Breast epithelium (tissue), 4 donors: ENCODE measurements at regions not wholly inside any gene's neighbourhood (a gene's known extent, or its start where the extent isn't known, plus 50 kb on each side); places are given as distances from the start of the nearest gene placed in this dataset.

Source experiments
- DNase-seq, 2 donors: peaks; one replicate each; pipeline ENCODE4 v3.0.0-alpha.2; 2019; ENCODE audit warnings: low spot score in 2 of 2
- H3K27ac ChIP-seq, 2 donors: fragments of 200-600 bp; sonication (generic) in 1 of 2; one replicate each; pipeline ENCODE4 v1.5.1; 2016 to 2019; ENCODE audit warnings: mild to moderate bottlenecking in 1 of 2
- H3K27me3 ChIP-seq, 2 donors: fragments of 200-600 bp; sonication (generic) in 1 of 2; one replicate each; pipeline versions ENCODE4 v1.5.1 to v1.6.0; 2017 to 2019; ENCODE audit warnings: control low read depth in 1 of 2, mild to moderate bottlenecking in 1 of 2
- H3K36me3 ChIP-seq: fragments of 200-600 bp; one replicate; pipeline ENCODE4 v1.5.1; 2019
- H3K4me1 ChIP-seq, 2 donors: fragments of 200-600 bp; sonication (generic); one replicate each; pipeline ENCODE4 v1.5.1; 2016 to 2019; ENCODE audit warnings: control low read depth in 1 of 2
- H3K4me3 ChIP-seq, 3 donors: fragments of 200-600 bp; sonication (generic); 1 replicate in 2 of 3; 2 replicates in 1 of 3; pipeline ENCODE4 v1.5.1; 2016 to 2019; ENCODE audit warnings: mild to moderate bottlenecking in 3 of 3, moderate library complexity in 2 of 3
- H3K9me3 ChIP-seq, 2 donors: fragments of 200-600 bp; sonication (generic) in 1 of 2; one replicate each; pipeline ENCODE4 v1.5.1; 2016 to 2019; ENCODE audit warnings: control low read depth in 1 of 2
- POLR2A ChIP-seq: fragments of 450-650 bp; IDR thresholded peaks from one replicate; pipeline ENCODE4 v1.6.1; 2016; ENCODE audit warnings: antibody characterized with exemption, mild to moderate bottlenecking, moderate library complexity
- POLR2AphosphoS5 ChIP-seq, 3 donors: sonication (generic); formaldehyde crosslinking; IDR thresholded peaks; one replicate each; pipeline ENCODE4 v1.6.1; 2017; ENCODE audit warnings: antibody characterized with exemption in 3 of 3
- intact Hi-C: fragments of 100-400 bp; cut with DNase I; formaldehyde crosslinking; loops from one replicate; pipeline ENCODE4 v1.15.1; 2023; ENCODE audit warnings: low total_unique reads
- TF ChIP-seq, protein P1 (sequence below), 3 donors: fragments of 450-650 bp; IDR thresholded peaks; one replicate each; pipeline ENCODE4 v1.5.1; 2016 to 2017; ENCODE audit warnings: antibody characterized with exemption in 3 of 3, mild to moderate bottlenecking in 3 of 3, moderate library complexity in 3 of 3

DNA sequence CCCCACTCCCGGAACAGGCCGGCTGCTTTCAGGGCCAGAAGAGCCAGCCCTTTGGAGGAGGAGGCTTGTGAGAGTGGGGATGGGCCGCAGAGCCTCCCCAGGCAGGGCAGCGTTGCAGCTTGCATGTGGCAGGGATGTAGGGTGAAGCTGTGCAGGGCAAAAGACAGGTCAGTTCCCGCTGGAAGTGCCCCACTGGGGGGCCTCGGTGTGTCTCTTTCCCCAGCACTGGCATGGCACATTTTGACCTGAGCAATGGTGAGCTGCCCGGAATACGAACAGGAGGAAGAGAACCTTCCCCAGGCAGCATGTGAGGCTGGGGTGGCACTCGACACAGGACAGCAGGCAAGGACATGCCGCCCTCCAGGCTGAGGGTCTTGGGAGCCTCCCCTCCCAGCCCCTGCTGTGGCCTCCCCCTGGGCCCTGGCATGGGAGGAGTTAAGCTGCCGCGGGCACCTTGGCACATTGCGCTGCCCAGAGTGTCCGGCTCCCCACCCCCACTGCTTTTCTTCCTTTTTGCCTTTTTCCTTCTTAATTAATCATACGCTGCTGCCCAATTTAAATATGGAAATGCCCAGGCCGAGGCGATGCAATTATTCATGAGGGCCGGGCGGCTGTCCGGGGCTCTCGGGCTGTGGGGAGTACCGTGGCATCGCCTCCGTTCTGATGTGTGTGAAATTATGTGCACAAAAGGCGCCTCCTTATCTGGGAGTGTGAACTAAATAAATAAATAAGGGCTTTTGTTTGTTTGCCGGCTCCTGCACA, 76.0 kb upstream of the WNT7B start:
- no peaks in the 10 kb centered on the region for H3K36me3 ChIP-seq
- peaks cover 12 to 31% of the 10 kb centered on the region in 2 donors for H3K4me1 ChIP-seq
- TF ChIP-seq, protein P1, sequence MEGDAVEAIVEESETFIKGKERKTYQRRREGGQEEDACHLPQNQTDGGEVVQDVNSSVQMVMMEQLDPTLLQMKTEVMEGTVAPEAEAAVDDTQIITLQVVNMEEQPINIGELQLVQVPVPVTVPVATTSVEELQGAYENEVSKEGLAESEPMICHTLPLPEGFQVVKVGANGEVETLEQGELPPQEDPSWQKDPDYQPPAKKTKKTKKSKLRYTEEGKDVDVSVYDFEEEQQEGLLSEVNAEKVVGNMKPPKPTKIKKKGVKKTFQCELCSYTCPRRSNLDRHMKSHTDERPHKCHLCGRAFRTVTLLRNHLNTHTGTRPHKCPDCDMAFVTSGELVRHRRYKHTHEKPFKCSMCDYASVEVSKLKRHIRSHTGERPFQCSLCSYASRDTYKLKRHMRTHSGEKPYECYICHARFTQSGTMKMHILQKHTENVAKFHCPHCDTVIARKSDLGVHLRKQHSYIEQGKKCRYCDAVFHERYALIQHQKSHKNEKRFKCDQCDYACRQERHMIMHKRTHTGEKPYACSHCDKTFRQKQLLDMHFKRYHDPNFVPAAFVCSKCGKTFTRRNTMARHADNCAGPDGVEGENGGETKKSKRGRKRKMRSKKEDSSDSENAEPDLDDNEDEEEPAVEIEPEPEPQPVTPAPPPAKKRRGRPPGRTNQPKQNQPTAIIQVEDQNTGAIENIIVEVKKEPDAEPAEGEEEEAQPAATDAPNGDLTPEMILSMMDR (IDR thresholded peaks at IDR 0.05): no peak
- peak in 1 of 3 donors; percentile 9 for TF ChIP-seq POLR2AphosphoS5 (IDR thresholded peaks at IDR 0.05)
- no peak for TF ChIP-seq POLR2A
- H3K9me3 ChIP-seq: no peaks in the 10 kb centered on the region
- intact Hi-C loops: no loop called here
- DNase-seq: peak; percentile 37 to 53
- peak overlapping the region; percentile 76 to 92 (median 79) for H3K4me3 ChIP-seq
- H3K27ac ChIP-seq: peak overlapping the region; percentile 99 to 100
- no peaks in the 10 kb centered on the region for H3K27me3 ChIP-seq

DNA sequence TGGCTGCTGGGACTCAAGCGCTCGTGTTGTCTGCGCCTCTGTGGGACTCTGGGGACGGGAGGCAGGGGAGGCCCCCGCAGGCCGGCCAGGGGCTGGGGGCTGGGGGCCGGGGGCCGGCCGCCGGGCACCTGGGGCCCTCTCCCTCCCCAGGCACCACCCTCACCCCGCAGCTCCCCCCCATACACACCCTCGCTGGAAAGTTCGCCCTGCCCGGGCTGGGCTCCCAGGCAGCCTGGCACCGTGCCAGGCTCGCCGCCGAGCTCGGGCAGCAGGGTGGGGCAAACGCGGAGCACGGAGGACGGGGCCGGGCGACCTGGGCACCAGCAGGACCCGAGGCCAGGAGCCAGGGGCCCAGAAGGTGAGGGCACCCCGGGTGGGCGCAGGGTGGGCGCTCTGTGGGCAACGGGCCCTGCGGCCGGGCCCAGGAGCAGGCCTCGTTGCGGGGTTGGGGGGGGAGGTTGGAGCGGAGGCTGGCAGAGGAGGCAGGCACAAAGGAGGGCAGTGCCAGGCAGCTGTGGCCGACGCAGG, 76.7 kb upstream of the WNT7B start:
- Histone ChIP-seq H3K4me3 (peak overlapping the region; percentile 76 to 92 (median 79)), H3K27me3 (no peaks in the 10 kb centered on the region), H3K9me3 (no peaks in the 10 kb centered on the region), H3K27ac (peak overlapping the region; percentile 99 to 100), H3K4me1 (peaks cover 12 to 31% of the 10 kb centered on the region in 2 donors), H3K36me3 (no peaks in the 10 kb centered on the region)
- TF ChIP-seq POLR2AphosphoS5 (IDR thresholded peaks at IDR 0.05) (peak in 2 of 3 donors; percentile 65 to 79), POLR2A (no peak)
- intact Hi-C loops: no loop called here
- peak; percentile 73 to 76 for DNase-seq

DNA sequence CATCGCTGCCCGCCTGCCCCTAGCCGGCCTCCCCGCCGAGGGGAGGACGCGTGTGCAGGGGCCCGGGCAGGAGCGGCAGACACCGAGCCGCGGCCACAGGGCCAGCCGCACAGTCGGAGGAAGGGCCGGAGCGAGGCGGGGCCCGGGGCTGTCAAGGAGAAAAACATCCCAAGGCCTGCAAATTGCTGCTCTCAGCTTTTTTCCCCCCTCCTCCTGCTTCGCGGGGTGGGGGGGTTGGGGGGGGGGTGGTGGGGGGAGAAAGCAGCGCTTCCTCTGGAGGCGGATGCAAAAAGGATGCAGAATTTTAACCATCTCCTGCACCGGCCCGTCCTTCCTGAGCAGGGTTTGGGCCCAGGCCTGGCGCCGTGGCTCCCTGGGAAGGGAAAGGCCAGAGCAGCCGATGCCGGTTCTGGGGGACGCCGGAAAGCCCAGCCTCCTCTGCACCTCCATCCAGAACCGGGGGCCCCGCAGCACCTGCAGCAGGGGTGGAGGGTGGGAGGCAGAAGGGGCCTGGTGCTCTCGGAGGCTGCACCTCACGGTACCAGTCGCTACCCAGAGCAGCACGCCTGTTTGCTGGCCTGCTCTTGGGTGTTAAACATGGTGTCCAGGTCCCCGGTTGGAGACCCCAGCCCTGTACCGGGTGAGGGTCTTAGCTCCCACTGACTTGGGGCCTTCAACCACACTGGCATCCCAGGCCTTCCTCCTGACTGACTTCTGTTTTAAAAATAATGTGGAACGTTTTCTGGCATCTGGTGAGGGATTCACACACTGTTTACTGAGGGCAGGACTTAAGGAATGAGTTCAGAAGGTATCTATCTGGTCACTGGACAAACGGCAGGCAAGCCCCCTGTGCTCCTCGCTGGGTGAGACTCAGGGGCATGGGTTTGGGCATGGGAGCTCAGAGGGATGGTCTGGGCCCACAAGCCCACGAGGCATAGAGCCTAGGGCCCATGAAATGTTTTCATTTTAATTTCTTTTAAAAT, 77.4 kb upstream of the WNT7B start:
- intact Hi-C loops: no loop called here

DNA sequence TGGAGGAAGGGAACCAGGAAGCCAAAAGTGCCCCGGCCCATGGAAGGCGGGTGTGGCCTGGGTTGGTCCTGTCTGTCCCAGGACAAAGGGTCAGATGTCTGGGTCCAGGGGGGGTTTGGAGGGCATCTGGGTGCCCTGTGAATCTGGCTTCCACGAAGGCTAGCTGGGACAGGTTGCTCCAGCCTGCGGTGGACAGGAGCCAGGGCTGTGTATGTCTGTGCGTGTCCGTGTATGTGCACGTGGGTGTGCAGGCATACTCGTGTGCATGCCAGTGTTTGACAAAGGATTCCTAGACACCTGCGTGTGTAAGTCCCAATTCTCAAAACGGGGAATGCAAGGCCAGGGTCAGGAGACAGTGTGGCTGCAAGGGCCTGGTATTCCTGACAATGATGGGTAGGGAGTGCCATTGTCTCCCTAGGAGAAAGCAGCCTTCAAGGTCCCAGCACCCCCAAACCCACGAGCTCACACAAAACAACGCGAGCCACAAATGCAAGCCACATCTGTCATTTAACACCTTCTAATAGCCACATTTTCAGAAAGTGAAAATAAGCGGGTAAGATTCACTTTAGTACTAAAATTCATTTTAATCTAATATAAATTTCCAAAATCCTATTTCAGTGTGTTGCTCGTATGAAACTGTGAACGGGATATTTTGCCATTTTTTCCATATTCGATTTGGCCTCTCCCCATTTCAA, 78.4 kb upstream of the WNT7B start:
- peak overlapping the region; percentile 76 to 92 (median 79) for H3K4me3 ChIP-seq
- H3K4me1 ChIP-seq: peaks cover 18 to 34% of the 10 kb centered on the region in 2 donors
- H3K36me3 ChIP-seq: no peaks in the 10 kb centered on the region
- intact Hi-C loops: no loop called here
- peak; percentile 67 to 80 for DNase-seq
- H3K27me3 ChIP-seq: no peaks in the 10 kb centered on the region
- H3K27ac ChIP-seq: peak overlapping the region; percentile 99 to 100
- no peak for TF ChIP-seq POLR2A
- TF ChIP-seq, protein P1 (IDR thresholded peaks at IDR 0.05): no peak
- peak; percentile 17 to 38 (median 30) for TF ChIP-seq POLR2AphosphoS5 (IDR thresholded peaks at IDR 0.05)
- no peaks in the 10 kb centered on the region for H3K9me3 ChIP-seq

More for the DNA sequence above, 77.4 kb upstream of the WNT7B start:
- Histone ChIP-seq H3K4me1 (peaks cover 18 to 29% of the 10 kb centered on the region in 2 donors), H3K27ac (peak overlapping the region; percentile 99 to 100), H3K9me3 (no peaks in the 10 kb centered on the region), H3K36me3 (no peaks in the 10 kb centered on the region), H3K4me3 (peak overlapping the region; percentile 76 to 92 (median 79)), H3K27me3 (no peaks in the 10 kb centered on the region)
- DNase-seq: peak; percentile 66 to 71
- TF ChIP-seq POLR2AphosphoS5 (IDR thresholded peaks at IDR 0.05) (peak; percentile 14 to 69 (median 34)), POLR2A (no peak)
- TF ChIP-seq, protein P1 (IDR thresholded peaks at IDR 0.05): no peak
